ENCODE measurements at regions not wholly inside any gene's neighbourhood (a gene's known extent, or its start where the extent isn't known, plus 50 kb on each side); places are given as distances from the start of the nearest gene placed in this dataset.

- TF ChIP-seq CTCF (IDR thresholded peaks at IDR 0.05), result no peak
- TF ChIP-seq POLR2A (IDR thresholded peaks at IDR 0.05), result no peak
Observed at GRCh38 chr6:40116832-40117231, 182.6 kb upstream of the MOCS1 start.

Data from sigmoid colon (tissue), 3 donors.